Effector memory CD4-positive, alpha-beta T cell (primary cell): ENCODE measurements at regions not wholly inside any gene's neighbourhood (a gene's known extent, or its start where the extent isn't known, plus 50 kb on each side); places are given as distances from the start of the nearest gene placed in this dataset.

Source experiments
- DNase-seq, 3 donors: peaks; one replicate each; pipeline ENCODE4 v3.0.0-alpha.2; 2020
- H3K27ac ChIP-seq: 2 replicates; pipeline ENCODE4 v1.7.0; 2013; ENCODE audit warnings: mild to moderate bottlenecking, low read length, moderate library complexity; ENCODE audit not compliant: insufficient read depth, poor library complexity, severe bottlenecking
- H3K27me3 ChIP-seq: replicated peaks from 2 replicates; pipeline ENCODE4 v1.7.0; 2013; ENCODE audit warnings: mild to moderate bottlenecking, low read length; ENCODE audit not compliant: insufficient read depth, control insufficient read depth, poor library complexity, severe bottlenecking
- H3K36me3 ChIP-seq: 2 replicates; pipeline ENCODE4 v1.7.0; 2013; ENCODE audit warnings: mild to moderate bottlenecking, low read length, moderate library complexity; ENCODE audit not compliant: control insufficient read depth, insufficient read depth
- H3K4me1 ChIP-seq: 2 replicates; pipeline ENCODE4 v1.7.0; 2013; ENCODE audit warnings: low read length, mild to moderate bottlenecking; ENCODE audit not compliant: control insufficient read depth, insufficient read depth, poor library complexity, severe bottlenecking
- H3K4me3 ChIP-seq: 2 replicates; pipeline ENCODE4 v1.7.0; 2013; ENCODE audit warnings: low read length, low read depth, mild to moderate bottlenecking; ENCODE audit not compliant: insufficient read depth, poor library complexity, severe bottlenecking
- H3K9me3 ChIP-seq: 2 replicates; pipeline ENCODE4 v1.7.0; 2013; ENCODE audit warnings: mild to moderate bottlenecking, low read length, moderate library complexity; ENCODE audit not compliant: control insufficient read depth

- no peaks in the 10 kb centered on the region for H3K9me3 ChIP-seq
- H3K27me3 ChIP-seq: no peaks in the 10 kb centered on the region
- H3K4me1 ChIP-seq: no peaks in the 10 kb centered on the region
- H3K36me3 ChIP-seq: no peaks in the 10 kb centered on the region
- H3K27ac ChIP-seq: no peak overlapping the region
- H3K4me3 ChIP-seq: no peak overlapping the region
- no peak for DNase-seq
Measured at GRCh38 chr22:17318817-17319216, 50.4 kb upstream of the CECR2 start.

- Histone ChIP-seq H3K27me3 (no peaks in the 10 kb centered on the region), H3K4me1 (no peaks in the 10 kb centered on the region)
Measured at GRCh38 chr22:17315310-17315709, 54.0 kb upstream of the CECR2 start.

GRCh38 chr22:17314487-17314886 lies 54.8 kb upstream of the CECR2 start:
- H3K4me3 ChIP-seq: no peak overlapping the region
- no peak for DNase-seq
- no peaks in the 10 kb centered on the region for H3K36me3 ChIP-seq
- no peak overlapping the region for H3K27ac ChIP-seq
- H3K27me3 ChIP-seq: no peaks in the 10 kb centered on the region
- H3K4me1 ChIP-seq: no peaks in the 10 kb centered on the region
- H3K9me3 ChIP-seq: no peaks in the 10 kb centered on the region

More at GRCh38 chr22:17315310-17315709, 54.0 kb upstream of the CECR2 start:
- Histone ChIP-seq H3K9me3 (no peaks in the 10 kb centered on the region), H3K4me3 (no peak overlapping the region), H3K27ac (no peak overlapping the region), H3K36me3 (no peaks in the 10 kb centered on the region)
- DNase-seq: no peak

- no peaks in the 10 kb centered on the region for H3K36me3 ChIP-seq
- DNase-seq: no peak
- no peaks in the 10 kb centered on the region for H3K4me1 ChIP-seq
- H3K4me3 ChIP-seq: no peak overlapping the region
- H3K9me3 ChIP-seq: no peaks in the 10 kb centered on the region
- H3K27me3 ChIP-seq: no peaks in the 10 kb centered on the region
- no peak overlapping the region for H3K27ac ChIP-seq
Measured at GRCh38 chr22:17313626-17314025, 55.6 kb upstream of the CECR2 start.

GRCh38 chr22:17307566-17307965 lies 61.7 kb upstream of the CECR2 start:
- Histone ChIP-seq H3K9me3 (no peaks in the 10 kb centered on the region), H3K27me3 (no peaks in the 10 kb centered on the region), H3K4me3 (no peak overlapping the region), H3K4me1 (peaks cover 11% of the 10 kb centered on the region), H3K27ac (no peak overlapping the region), H3K36me3 (no peaks in the 10 kb centered on the region)
- no peak for DNase-seq

GRCh38 chr22:17305076-17305475 lies 64.2 kb upstream of the CECR2 start:
- Histone ChIP-seq H3K4me1 (peaks cover 11% of the 10 kb centered on the region), H3K9me3 (no peaks in the 10 kb centered on the region), H3K36me3 (no peaks in the 10 kb centered on the region), H3K4me3 (no peak overlapping the region), H3K27ac (no peak overlapping the region), H3K27me3 (no peaks in the 10 kb centered on the region)
- no peak for DNase-seq

GRCh38 chr22:17303840-17304779 lies 65.2 kb upstream of the CECR2 start:
- peak; percentile 35 to 52 (median 50) for DNase-seq
- H3K4me1 ChIP-seq: peaks cover 11% of the 10 kb centered on the region
- H3K27me3 ChIP-seq: no peaks in the 10 kb centered on the region
- H3K36me3 ChIP-seq: no peaks in the 10 kb centered on the region
- peak overlapping the region; percentile 19 for H3K27ac ChIP-seq
- H3K4me3 ChIP-seq: peak overlapping the region; percentile 11
- no peaks in the 10 kb centered on the region for H3K9me3 ChIP-seq

GRCh38 chr22:17303441-17303839 lies 65.8 kb upstream of the CECR2 start:
- Histone ChIP-seq H3K36me3 (no peaks in the 10 kb centered on the region), H3K27ac (no peak overlapping the region), H3K9me3 (no peaks in the 10 kb centered on the region), H3K4me3 (no peak overlapping the region), H3K27me3 (no peaks in the 10 kb centered on the region), H3K4me1 (peaks cover 11% of the 10 kb centered on the region)
- no peak for DNase-seq

GRCh38 chr22:17302616-17303015 lies 66.6 kb upstream of the CECR2 start:
- DNase-seq: no peak
- H3K9me3 ChIP-seq: no peaks in the 10 kb centered on the region
- H3K4me3 ChIP-seq: no peak overlapping the region
- peaks cover 11% of the 10 kb centered on the region for H3K4me1 ChIP-seq
- no peak overlapping the region for H3K27ac ChIP-seq
- no peaks in the 10 kb centered on the region for H3K36me3 ChIP-seq
- H3K27me3 ChIP-seq: no peaks in the 10 kb centered on the region

GRCh38 chr22:17300926-17301325 lies 68.3 kb upstream of the CECR2 start:
- Histone ChIP-seq H3K36me3 (no peaks in the 10 kb centered on the region), H3K4me3 (no peak overlapping the region), H3K27ac (no peak overlapping the region), H3K9me3 (no peaks in the 10 kb centered on the region), H3K4me1 (peaks cover 11% of the 10 kb centered on the region), H3K27me3 (no peaks in the 10 kb centered on the region)
- no peak for DNase-seq
